WI38 (cell line): ENCODE measurements at regions not wholly inside any gene's neighbourhood (a gene's known extent, or its start where the extent isn't known, plus 50 kb on each side); places are given as distances from the start of the nearest gene placed in this dataset.

ENCODE experiments used
- H3K4me3 ChIP-seq: 2 replicates; pipeline ENCODE4 v1.5.1; 2011; ENCODE audit warnings: low read depth, mild to moderate bottlenecking, control low read depth, low read length
- TF ChIP-seq, protein P1 (sequence below): IDR thresholded peaks from 2 replicates; pipeline ENCODE4 v1.5.1; 2012; ENCODE audit warnings: low read depth, mild to moderate bottlenecking, control low read depth, low read length

DNA sequence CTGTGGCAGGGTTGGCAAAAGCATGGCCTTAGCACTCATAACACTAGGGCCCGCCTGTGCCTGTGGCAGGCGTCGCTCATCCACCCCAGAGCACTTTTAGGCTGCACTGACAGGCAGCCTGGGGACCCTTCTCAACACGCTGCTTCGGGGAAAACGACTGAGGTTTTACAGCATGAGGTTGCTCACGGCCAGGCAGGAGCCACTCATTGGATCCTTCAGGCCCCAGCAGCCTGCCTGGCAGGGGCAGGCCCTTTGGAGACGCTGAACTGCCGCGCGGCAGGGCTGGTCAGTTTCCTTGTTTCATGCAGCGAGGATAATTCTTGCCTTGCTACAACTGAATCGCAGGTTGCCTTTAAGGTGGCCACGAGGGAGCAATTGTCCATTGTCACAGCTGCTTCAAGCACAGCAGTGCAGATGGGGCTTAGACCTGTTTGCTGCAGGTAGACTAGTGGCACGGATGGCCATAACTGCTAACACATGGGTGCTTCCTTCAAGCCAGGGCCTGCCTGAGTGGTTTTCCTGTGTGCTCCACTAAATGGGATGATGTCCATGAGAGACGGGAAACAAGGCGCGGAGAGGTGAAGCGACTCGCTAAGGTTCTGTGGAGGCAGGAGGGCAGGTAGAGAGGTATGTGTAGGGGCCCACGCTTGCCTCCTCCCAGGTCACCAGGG is 49.9 kb upstream of the HS6ST1 start:
- TF ChIP-seq, protein P1, sequence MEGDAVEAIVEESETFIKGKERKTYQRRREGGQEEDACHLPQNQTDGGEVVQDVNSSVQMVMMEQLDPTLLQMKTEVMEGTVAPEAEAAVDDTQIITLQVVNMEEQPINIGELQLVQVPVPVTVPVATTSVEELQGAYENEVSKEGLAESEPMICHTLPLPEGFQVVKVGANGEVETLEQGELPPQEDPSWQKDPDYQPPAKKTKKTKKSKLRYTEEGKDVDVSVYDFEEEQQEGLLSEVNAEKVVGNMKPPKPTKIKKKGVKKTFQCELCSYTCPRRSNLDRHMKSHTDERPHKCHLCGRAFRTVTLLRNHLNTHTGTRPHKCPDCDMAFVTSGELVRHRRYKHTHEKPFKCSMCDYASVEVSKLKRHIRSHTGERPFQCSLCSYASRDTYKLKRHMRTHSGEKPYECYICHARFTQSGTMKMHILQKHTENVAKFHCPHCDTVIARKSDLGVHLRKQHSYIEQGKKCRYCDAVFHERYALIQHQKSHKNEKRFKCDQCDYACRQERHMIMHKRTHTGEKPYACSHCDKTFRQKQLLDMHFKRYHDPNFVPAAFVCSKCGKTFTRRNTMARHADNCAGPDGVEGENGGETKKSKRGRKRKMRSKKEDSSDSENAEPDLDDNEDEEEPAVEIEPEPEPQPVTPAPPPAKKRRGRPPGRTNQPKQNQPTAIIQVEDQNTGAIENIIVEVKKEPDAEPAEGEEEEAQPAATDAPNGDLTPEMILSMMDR: no peak
- H3K4me3 ChIP-seq: no peak overlapping the region

DNA sequence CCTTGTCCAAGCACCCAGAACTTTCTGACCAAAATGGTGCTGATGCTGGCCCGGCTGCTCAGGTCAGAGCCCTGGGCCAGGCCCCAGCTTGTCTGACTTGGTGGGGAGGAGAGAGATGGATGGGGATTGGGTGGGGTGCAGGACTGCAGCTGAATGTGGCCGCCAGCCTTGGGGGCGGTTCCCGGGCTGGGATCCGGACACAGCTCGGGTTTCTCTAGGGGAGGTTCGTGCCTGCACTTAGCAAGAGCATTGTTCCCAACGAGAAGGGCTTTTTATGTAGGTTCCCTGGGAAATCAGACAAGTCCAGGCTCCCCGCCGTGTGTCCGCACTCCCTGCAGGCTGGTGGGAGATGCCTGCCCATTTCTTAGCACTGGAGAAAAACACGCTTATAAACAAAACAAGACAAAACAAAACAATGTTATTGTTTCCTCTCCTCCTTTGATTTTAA is 50.5 kb upstream of the HS6ST1 start:
- H3K4me3 ChIP-seq: no peak overlapping the region
- TF ChIP-seq, protein P1: no peak

DNA sequence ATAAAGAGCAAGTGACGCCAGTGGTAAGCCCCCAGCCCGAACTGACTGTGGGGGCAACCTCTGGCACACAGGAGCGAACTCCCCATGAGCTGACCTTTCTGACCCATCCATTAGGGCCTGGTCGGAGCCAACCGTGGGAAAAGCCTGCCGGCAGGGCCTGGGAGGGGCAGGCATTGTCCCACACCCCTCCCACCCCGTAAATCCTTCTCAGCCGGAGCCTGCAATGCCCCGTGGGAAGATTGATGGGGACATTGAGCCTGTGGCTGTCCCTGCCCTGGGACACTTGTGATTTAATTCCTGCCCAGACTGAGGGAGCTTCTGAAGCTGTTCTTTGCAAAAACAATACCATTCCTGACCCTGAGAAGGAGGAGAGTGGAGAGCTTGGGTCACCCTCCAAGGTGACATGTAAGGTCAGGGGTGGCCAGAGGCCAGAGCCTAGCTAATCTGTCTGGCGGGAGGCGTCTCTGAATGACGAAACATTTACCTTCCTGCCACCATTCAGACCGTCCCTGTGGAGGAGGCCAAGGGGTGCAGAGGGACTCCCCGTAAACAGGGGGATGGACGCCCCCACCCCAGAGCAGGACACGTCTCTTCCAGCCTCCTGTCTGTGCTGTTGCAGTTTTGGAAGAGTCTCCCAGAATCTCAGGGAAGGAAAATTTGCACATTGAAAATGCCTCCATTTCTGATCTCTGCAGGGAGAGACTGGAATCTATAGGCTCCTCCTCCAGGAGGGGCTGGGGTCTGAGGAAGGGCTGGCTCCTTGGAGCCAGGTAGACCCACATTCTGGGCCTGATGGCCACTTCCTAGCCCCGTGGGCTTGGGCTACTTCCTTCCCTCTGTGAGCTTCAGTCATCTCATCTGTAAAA is 51.2 kb upstream of the HS6ST1 start:
- TF ChIP-seq, protein P1: no peak
- no peak overlapping the region for H3K4me3 ChIP-seq

DNA sequence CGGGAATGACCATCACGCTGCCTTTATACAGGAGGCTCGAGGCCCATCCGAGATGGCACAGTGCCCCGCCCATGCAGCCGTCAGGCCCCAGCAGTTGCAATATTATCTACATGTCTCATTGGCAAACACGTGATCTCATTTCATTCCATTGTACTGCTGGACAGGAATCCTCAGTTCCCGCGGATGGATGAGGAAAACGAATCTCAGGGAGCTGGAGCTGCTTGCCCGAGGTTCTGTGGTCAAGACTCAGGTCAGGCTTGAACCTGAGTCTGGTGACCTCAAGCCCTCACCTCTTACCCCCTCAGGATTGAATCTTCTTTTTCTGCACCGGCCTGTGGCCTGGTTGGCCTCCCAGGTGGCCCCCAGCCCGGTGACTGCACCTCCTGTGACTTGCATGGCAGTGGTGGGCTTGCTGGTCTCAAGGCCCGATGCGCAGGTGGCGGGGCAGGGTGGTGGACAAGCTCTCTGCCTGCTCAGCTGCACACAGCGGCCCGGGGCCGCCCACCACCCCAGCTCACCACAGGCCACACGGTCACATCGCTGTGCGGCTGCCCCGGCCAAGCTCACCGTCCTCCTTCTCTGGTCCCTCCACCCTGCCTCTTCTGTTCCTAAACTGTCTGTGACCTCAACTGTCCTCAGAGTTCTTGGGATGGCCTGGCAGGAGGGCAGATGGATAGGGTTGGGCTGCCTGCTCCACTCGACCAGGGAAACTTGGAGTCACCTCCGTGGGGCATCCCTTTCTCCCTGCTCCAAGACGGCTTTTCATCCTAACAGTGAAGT is 52.0 kb upstream of the HS6ST1 start:
- TF ChIP-seq, protein P1: no peak
- H3K4me3 ChIP-seq: no peak overlapping the region

DNA sequence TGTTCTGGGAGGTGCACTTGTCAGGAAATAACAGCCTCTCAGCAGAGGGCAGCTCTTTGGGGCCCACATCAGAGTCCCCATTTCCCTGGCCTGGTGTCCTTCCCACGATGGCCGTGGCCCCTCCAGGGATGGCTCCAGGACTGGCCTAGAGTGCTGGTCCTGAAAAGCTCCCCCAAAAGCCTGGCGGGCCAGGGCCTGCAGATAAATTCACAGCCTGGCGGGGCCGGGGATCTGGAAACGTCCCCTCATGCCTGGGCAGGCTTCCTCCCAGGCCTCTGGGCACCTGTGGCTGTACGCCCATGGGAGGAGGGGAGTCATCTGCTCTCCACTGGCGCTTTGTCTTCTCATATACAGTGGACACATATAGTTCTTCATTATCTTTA is 52.6 kb upstream of the HS6ST1 start:
- TF ChIP-seq, protein P1: no peak

DNA sequence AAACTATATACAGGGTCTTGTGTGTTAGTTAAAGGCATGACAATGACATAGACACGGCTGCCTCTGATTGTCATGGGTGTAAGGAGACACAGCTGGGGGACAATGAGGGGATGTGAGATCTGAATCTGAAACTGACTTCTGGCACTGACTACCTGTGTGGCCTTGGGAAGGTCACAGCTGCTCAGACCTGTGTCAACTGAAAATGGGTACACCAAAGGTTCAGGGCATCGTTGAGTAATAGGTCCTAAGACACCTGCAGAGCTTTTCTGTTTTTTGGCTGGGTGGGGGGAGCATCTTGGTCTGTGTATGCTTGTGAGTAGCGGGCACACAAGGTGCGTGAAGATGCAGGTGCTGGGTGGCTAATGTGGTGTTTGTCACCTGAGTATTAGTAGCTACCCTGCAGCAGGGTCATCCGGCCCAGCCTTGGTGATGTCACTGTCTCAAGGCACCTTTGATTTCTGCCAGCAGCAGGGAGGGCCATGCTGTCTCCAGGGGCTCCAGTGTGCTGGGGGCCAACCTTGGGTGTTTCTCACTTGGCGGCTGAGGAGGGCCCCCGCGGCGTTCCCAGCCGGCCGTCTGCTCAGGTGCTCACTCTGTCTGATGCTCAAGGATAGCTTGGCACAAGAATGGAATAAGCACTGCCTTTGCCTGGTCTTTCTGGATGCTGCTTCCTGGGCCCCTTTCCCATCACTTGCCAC is 53.1 kb upstream of the HS6ST1 start:
- TF ChIP-seq, protein P1: no peak
- H3K4me3 ChIP-seq: no peak overlapping the region

More for the DNA sequence above, 52.6 kb upstream of the HS6ST1 start:
- H3K4me3 ChIP-seq: no peak overlapping the region
